GM23248 (cell line): ENCODE measurements at regions not wholly inside any gene's neighbourhood (a gene's known extent, or its start where the extent isn't known, plus 50 kb on each side); places are given as distances from the start of the nearest gene placed in this dataset.

Source experiments
- DNase-seq: peaks from one replicate; pipeline ENCODE4 v3.0.0-alpha.2; 2015
- H2AFZ ChIP-seq: fragments of 200-600 bp; sonication (generic); 2 replicates; pipeline ENCODE4 v1.6.1; 2016; ENCODE audit warnings: antibody characterized with exemption
- H3F3A ChIP-seq: fragments of 200-600 bp; sonication (generic); 2 replicates; pipeline ENCODE4 v1.6.1; 2016; ENCODE audit warnings: mild to moderate bottlenecking, antibody characterized with exemption, mixed run types; ENCODE audit not compliant: insufficient read depth
- H3K27ac ChIP-seq: fragments of 200-600 bp; sonication (generic); 2 replicates; pipeline ENCODE4 v1.5.1; 2016; ENCODE audit warnings: mild to moderate bottlenecking
- H3K27me3 ChIP-seq: fragments of 200-600 bp; sonication (generic); replicated peaks from 2 replicates; pipeline ENCODE4 v1.6.1; 2016; ENCODE audit warnings: mild to moderate bottlenecking; ENCODE audit not compliant: insufficient read depth
- H3K36me3 ChIP-seq: fragments of 200-600 bp; sonication (generic); 2 replicates; pipeline ENCODE4 v1.6.1; 2016; ENCODE audit warnings: low read depth, mild to moderate bottlenecking
- H3K4me1 ChIP-seq: fragments of 200-600 bp; sonication (generic); 2 replicates; pipeline ENCODE4 v1.6.1; 2016; ENCODE audit warnings: mild to moderate bottlenecking; ENCODE audit not compliant: insufficient read depth
- H3K4me2 ChIP-seq: fragments of 200-600 bp; sonication (generic); one replicate; pipeline ENCODE4 v1.6.1; 2016; ENCODE audit warnings: mild to moderate bottlenecking; ENCODE audit not compliant: unreplicated experiment
- H3K4me3 ChIP-seq: fragments of 200-600 bp; sonication (generic); 2 replicates; pipeline ENCODE4 v1.5.1; 2016; ENCODE audit warnings: mild to moderate bottlenecking
- H3K79me2 ChIP-seq: fragments of 200-600 bp; sonication (generic); 2 replicates; pipeline ENCODE4 v1.6.1; 2016; ENCODE audit warnings: mild to moderate bottlenecking; ENCODE audit not compliant: insufficient read depth
- H3K9ac ChIP-seq: fragments of 200-600 bp; sonication (generic); 2 replicates; pipeline ENCODE4 v1.6.1; 2016; ENCODE audit warnings: mild to moderate bottlenecking
- H3K9me2 ChIP-seq: fragments of 200-600 bp; sonication (generic); 2 replicates; pipeline ENCODE4 v1.6.1; 2016; ENCODE audit warnings: mixed run types, mild to moderate bottlenecking, moderate library complexity; ENCODE audit not compliant: insufficient read depth
- H3K9me3 ChIP-seq: fragments of 200-600 bp; sonication (generic); one replicate; pipeline ENCODE4 v1.6.1; 2017; ENCODE audit warnings: low read depth
- H4K20me1 ChIP-seq: fragments of 200-600 bp; sonication (generic); 2 replicates; pipeline ENCODE4 v1.6.0; 2016; ENCODE audit not compliant: insufficient read depth
- EZH2 ChIP-seq: fragments of 200-600 bp; sonication (generic); IDR thresholded peaks from 2 replicates; pipeline ENCODE4 v1.6.1; 2018; ENCODE audit warnings: antibody characterized with exemption, mild to moderate bottlenecking; ENCODE audit not compliant: insufficient read depth, poor library complexity, severe bottlenecking
- EZH2phosphoT487 ChIP-seq: fragments of 200-600 bp; sonication (generic); IDR thresholded peaks from 2 replicates; pipeline ENCODE4 v1.6.1; 2018; ENCODE audit warnings: antibody characterized with exemption, moderate library complexity, mild to moderate bottlenecking, low read depth; ENCODE audit not compliant: insufficient read depth
- WGBS, 2 experiments: methylation state at CpG; one replicate each; pipeline ENCODE4 v1.1.6; 2015 to 2017; ENCODE audit warnings: low lambda C conversion rate in 2 of 2, low coverage in 1 of 2; ENCODE audit errors: missing lambda C conversion rate in 2 of 2; 5-methylcytosine and 5-hydroxymethylcytosine counted together
- in situ Hi-C: fragments of 300-500 bp; cut with MboI; formaldehyde crosslinking; loops from 2 replicates; pipeline ENCODE4 v1.15.0; 2020

DNA sequence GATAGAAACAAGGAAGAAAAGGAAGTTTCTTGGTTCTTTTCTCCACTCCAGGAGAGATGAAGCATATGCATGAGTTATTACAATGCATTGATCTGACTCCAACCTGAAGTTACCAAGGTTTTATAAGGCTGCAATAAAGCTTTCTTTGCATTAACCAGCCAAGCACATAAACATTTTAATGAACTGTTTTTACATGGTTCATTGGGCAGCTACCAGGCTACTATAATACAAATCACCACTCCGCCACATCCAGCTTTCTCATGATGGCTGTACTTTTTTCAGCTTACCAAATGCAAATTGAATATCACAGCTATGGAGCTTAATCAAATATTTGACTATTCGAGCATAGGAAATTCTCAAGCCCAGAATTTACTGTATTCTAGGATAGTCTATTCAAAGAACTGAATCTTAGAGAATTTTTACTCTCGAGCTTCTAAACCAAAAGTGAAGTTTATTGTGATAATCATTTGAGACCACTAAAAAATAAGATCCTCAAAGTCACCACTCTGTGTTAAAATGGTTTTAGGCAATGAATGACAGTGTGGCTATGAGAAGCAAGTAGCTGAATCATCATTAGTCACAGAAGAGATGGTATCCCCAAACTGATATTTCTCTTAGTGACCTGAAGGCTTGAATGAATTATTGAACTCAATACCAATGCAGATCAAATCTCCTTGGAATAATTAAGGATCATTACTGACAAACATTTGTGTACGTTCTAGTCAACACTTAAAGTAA lies 58.6 kb upstream of the ZNF281 start:
- H3K4me2 ChIP-seq = no peak overlapping the region
- no peaks in the 10 kb centered on the region for H3K36me3 ChIP-seq
- WGBS, 2 experiments = 69 to 75% methylated on average over 4 of the region's 4 CpGs
- H3K27me3 ChIP-seq = no peaks in the 10 kb centered on the region
- TF ChIP-seq EZH2 = no peak
- TF ChIP-seq EZH2phosphoT487 = no peak
- no peak overlapping the region for H2AFZ ChIP-seq
- no peak overlapping the region for H3K4me3 ChIP-seq
- DNase-seq = peak; percentile 64
- no peaks in the 10 kb centered on the region for H4K20me1 ChIP-seq
- in situ Hi-C loops = no loop called here
- H3K9ac ChIP-seq = no peak overlapping the region
- H3K9me2 ChIP-seq = no peaks in the 10 kb centered on the region
- H3K9me3 ChIP-seq = no peaks in the 10 kb centered on the region
- no peaks in the 10 kb centered on the region for H3K79me2 ChIP-seq
- H3F3A ChIP-seq = no peaks in the 10 kb centered on the region
- no peak overlapping the region for H3K27ac ChIP-seq
- peaks cover 20% of the 10 kb centered on the region for H3K4me1 ChIP-seq

DNA sequence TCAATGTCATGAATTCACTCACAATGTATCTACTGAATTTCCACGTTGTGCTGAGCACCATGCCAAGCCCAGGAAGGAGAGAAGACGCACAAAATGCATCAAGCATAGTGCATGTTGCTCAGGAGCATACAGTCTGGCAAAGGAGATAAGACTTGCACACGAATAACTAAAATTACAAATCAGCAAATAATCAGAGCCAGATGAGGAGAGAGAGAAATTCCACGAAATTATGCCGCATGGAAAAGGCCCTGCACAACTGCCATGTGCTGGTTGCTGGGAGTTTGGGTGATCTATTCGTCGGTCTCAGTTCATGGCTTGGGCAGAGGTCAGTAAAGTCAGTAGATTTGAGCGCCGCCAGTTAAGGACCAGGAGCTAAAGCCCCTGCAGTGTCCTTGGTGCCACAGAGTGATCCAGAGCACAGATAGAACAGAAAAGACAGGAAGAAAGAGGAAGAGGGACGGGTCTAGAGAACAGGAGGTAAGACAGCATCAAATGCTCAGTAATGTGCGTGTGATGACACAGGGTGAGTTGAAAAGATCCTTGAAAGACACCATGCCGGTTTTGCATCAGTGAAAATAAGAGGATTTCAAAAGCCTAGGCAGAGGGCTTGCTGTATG lies 55.1 kb upstream of the ZNF281 start:
- TF ChIP-seq EZH2 (no peak), EZH2phosphoT487 (no peak)
- no peaks in the 10 kb centered on the region for H3K27me3 ChIP-seq
- H3K9me3 ChIP-seq = no peaks in the 10 kb centered on the region
- WGBS, 2 experiments = 30 to 36% methylated on average over 12 of the region's 12 CpGs
- in situ Hi-C loops = no loop called here
- no peaks in the 10 kb centered on the region for H3F3A ChIP-seq
- no peak overlapping the region for H3K9ac ChIP-seq
- H2AFZ ChIP-seq = peak overlapping the region; percentile 79
- no peaks in the 10 kb centered on the region for H3K9me2 ChIP-seq
- DNase-seq = peak; percentile 5
- no peaks in the 10 kb centered on the region for H4K20me1 ChIP-seq
- H3K4me1 ChIP-seq = peaks cover 20% of the 10 kb centered on the region
- no peak overlapping the region for H3K4me2 ChIP-seq
- no peak overlapping the region for H3K4me3 ChIP-seq
- no peaks in the 10 kb centered on the region for H3K79me2 ChIP-seq
- no peaks in the 10 kb centered on the region for H3K36me3 ChIP-seq
- no peak overlapping the region for H3K27ac ChIP-seq
